Liver (tissue), 3 donors: ENCODE measurements at regions not wholly inside any gene's neighbourhood (a gene's known extent, or its start where the extent isn't known, plus 50 kb on each side); places are given as distances from the start of the nearest gene placed in this dataset.

ENCODE experiments used
- CTCF ChIP-seq: fragments of 150-350 bp; IDR thresholded peaks from 2 replicates; pipeline ENCODE4 v1.5.1; 2017; ENCODE audit warnings: improper control_type of control experiment, low read depth, low read length; ENCODE audit not compliant: missing input control
- EGR1 ChIP-seq, 2 donors: IDR thresholded peaks; 2 replicates each; pipeline ENCODE4 v1.6.1; 2016 to 2018; ENCODE audit warnings: antibody characterized with exemption in 2 of 2, low read depth in 2 of 2
- GABPA ChIP-seq, 2 donors: IDR thresholded peaks in 1 of 2; conservative IDR thresholded peaks in 1 of 2; 2 replicates each; pipeline ENCODE4 v1.6.1; 2016; ENCODE audit warnings: antibody characterized with exemption in 2 of 2, mild to moderate bottlenecking in 1 of 2, moderate library complexity in 1 of 2
- HNF4A ChIP-seq, 2 donors: conservative IDR thresholded peaks; 2 replicates each; pipeline ENCODE4 v1.6.1; 2016; ENCODE audit warnings: antibody characterized with exemption in 2 of 2, mild to moderate bottlenecking in 2 of 2
- MAX ChIP-seq: IDR thresholded peaks from 2 replicates; pipeline ENCODE4 v1.6.1; 2016; ENCODE audit warnings: antibody characterized with exemption
- REST ChIP-seq: IDR thresholded peaks from 2 replicates; pipeline ENCODE4 v1.6.1; 2016; ENCODE audit warnings: antibody characterized with exemption, mild to moderate bottlenecking
- RXRA ChIP-seq, 2 donors: IDR thresholded peaks; 2 replicates each; pipeline ENCODE4 v1.6.1; 2017 to 2018; ENCODE audit warnings: antibody characterized with exemption in 2 of 2, mild to moderate bottlenecking in 1 of 2
- SP1 ChIP-seq: IDR thresholded peaks from 2 replicates; pipeline ENCODE4 v1.6.1; 2018; ENCODE audit warnings: antibody characterized with exemption, mild to moderate bottlenecking
- TAF1 ChIP-seq: conservative IDR thresholded peaks from 2 replicates; pipeline ENCODE4 v1.6.1; 2016; ENCODE audit warnings: antibody characterized with exemption, mild to moderate bottlenecking
- ZBTB33 ChIP-seq: IDR thresholded peaks from 2 replicates; pipeline ENCODE4 v1.6.1; 2016; ENCODE audit warnings: antibody characterized with exemption
- donor health status: healthy.
- donor health status: healthy.

GRCh38 chr1:97999320-97999719 lies 78.5 kb upstream of the DPYD start:
- TF ChIP-seq CTCF (no peak), MAX (no peak), REST (no peak), RXRA (IDR thresholded peaks at IDR 0.05) (no peak), ZBTB33 (no peak), SP1 (no peak), TAF1 (no peak), EGR1 (IDR thresholded peaks at IDR 0.05; ENCODE audit: low read depth in 2 of 2) (no peak), HNF4A (conservative IDR thresholded peaks at IDR 0.05) (no peak), GABPA (IDR thresholded peaks at IDR 0.05 in 1 of 2, conservative IDR thresholded peaks at IDR 0.05 in 1 of 2) (no peak)
